ENCODE measurements at regions not wholly inside any gene's neighbourhood (a gene's known extent, or its start where the extent isn't known, plus 50 kb on each side); places are given as distances from the start of the nearest gene placed in this dataset.

DNA sequence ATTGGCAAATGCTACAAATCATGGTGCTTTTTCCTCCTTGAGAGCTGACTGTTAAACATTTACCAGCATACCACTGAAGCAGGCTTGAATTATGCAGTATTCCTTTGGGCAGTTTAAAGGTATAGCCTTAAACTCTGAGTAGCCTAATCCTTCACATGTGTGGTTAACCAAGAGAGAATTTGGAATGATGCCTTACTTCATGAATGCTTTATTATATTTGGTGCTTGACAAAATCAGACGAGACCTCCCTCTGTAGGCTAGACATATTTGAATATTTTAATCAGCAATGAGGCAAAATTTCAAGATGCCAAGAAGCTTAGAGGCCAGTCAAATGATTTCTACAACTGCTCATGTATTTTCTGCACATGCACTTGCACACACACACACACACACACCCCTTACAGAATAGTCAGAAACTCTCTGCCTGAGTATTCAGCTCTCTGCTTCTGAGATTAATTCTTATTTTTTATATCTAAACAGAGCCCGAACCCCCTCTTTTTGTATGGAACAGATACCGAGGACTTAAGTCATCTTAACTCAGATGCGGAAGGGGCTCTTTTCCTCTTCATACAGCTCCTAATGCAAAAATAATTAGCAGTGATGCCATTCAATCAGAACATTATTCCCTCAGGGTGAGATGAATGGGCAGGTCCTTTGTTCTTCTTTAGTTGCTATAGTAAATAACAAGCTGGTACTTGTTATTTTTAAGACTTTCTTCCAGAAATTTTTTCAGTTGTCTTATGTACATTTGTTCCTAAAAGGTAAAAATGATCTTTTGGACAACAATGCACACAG is 195.5 kb upstream of the TMC3 start:
- 2% methylated on average over 4 of the region's 4 CpGs for WGBS (ENCODE audit: missing lambda C conversion rate)
- POLR2A ChIA-PET: no interaction called here
- Histone ChIP-seq H3K4me2 (no peak overlapping the region), H3K4me1 (no peaks in the 10 kb centered on the region), H3K4me3 (no peak overlapping the region), H3K27ac (no peak overlapping the region), H3K9me3 (no peaks in the 10 kb centered on the region)
- TF ChIP-seq KDM5A (IDR thresholded peaks at IDR 0.05) (no peak), BHLHE40 (IDR thresholded peaks at IDR 0.05; ENCODE audit: low read depth, low read length) (no peak), EP300 (IDR thresholded peaks at IDR 0.05) (no peak)
- TF ChIP-seq, protein P1, sequence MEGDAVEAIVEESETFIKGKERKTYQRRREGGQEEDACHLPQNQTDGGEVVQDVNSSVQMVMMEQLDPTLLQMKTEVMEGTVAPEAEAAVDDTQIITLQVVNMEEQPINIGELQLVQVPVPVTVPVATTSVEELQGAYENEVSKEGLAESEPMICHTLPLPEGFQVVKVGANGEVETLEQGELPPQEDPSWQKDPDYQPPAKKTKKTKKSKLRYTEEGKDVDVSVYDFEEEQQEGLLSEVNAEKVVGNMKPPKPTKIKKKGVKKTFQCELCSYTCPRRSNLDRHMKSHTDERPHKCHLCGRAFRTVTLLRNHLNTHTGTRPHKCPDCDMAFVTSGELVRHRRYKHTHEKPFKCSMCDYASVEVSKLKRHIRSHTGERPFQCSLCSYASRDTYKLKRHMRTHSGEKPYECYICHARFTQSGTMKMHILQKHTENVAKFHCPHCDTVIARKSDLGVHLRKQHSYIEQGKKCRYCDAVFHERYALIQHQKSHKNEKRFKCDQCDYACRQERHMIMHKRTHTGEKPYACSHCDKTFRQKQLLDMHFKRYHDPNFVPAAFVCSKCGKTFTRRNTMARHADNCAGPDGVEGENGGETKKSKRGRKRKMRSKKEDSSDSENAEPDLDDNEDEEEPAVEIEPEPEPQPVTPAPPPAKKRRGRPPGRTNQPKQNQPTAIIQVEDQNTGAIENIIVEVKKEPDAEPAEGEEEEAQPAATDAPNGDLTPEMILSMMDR (IDR thresholded peaks at IDR 0.05): no peak
- ATAC-seq (no peak), DNase-seq (ENCODE audit: low read depth in 1 of 2, low spot score in 1 of 2) (no peak), FAIRE-seq (no peak)
- CTCF ChIA-PET: interaction anchor here (1.5 kb wide), 1 partner anchor 10 kb away, joined by 4 read pairs; no protein-coding TSS in a partner anchor

DNA sequence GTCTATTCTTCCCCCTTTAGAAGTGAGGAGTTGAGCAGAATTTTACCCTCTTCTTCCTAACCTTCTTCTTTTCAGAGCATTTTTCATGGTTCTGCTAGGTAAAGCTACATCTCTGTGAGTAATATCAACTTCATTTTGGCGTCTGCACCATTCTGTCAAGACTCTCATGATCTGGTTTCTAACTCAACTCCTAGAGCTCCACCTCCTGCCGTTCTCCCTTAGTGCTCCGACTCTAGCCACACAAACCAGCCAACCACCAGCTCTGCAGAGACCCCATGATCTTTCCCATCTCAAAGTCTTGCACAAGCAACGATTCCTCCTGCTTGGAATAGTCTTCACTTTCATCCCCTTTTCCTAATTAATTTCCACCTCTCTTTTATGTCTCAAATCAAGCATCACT is 193.9 kb upstream of the TMC3 start:
- no peak for DNase-seq (ENCODE audit: low read depth in 1 of 2, low spot score in 1 of 2)
- ChIA-PET CTCF (no interaction called here), POLR2A (no interaction called here)
- H3K4me2 ChIP-seq: no peak overlapping the region
- no peaks in the 10 kb centered on the region for H3K4me1 ChIP-seq
- FAIRE-seq: no peak
- TF ChIP-seq KDM1A (IDR thresholded peaks at IDR 0.05; ENCODE audit: low read depth) (no peak), CBX2 (IDR thresholded peaks at IDR 0.05; ENCODE audit: borderline replicate concordance, low read depth) (no peak), EHF (CRISPR knock-in tag; IDR thresholded peaks at IDR 0.05) (no peak), BHLHE40 (IDR thresholded peaks at IDR 0.05; ENCODE audit: low read depth, low read length) (no peak)
- WGBS (ENCODE audit: missing lambda C conversion rate): 17% methylated on average over 4 of the region's 4 CpGs
- no peaks in the 10 kb centered on the region for H3K9me3 ChIP-seq
- no peak overlapping the region for H3K4me3 ChIP-seq
- H3K27ac ChIP-seq: no peak overlapping the region
- no peak for ATAC-seq

DNA sequence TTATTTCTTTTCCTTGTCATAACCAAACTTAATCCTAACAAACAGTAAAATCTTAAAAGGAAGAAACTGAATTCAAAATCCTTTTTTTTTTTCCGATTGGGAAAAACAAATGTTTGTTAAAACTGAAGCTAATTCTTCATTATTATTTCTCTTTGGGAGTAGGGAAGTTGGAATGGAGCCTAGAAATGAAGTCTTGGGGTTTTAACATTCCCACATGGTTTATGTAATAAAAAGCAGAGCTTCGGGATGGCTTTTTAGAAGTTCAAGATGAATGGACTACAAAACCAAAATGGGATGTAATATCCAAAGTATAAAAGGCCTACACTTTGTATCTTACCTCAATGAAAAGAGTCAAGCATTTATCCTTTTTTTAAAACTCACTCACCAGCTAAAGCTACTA is 189.0 kb upstream of the TMC3 start:
- ATAC-seq: no peak
- H3K9me3 ChIP-seq: no peaks in the 10 kb centered on the region
- CTCF ChIA-PET: no interaction called here
- no peaks in the 10 kb centered on the region for H3K4me1 ChIP-seq
- TF ChIP-seq ZFP36 (IDR thresholded peaks at IDR 0.05; ENCODE audit: borderline replicate concordance, partially characterized antibody): no peak
- no peak for TF ChIP-seq PHF8 (IDR thresholded peaks at IDR 0.05; ENCODE audit: borderline replicate concordance, low read depth)
- TF ChIP-seq, protein P2, sequence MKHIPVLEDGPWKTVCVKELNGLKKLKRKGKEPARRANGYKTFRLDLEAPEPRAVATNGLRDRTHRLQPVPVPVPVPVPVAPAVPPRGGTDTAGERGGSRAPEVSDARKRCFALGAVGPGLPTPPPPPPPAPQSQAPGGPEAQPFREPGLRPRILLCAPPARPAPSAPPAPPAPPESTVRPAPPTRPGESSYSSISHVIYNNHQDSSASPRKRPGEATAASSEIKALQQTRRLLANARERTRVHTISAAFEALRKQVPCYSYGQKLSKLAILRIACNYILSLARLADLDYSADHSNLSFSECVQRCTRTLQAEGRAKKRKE (CRISPR knock-in tag; IDR thresholded peaks at IDR 0.05; ENCODE audit: low read depth): no peak
- TF ChIP-seq CBX2 (IDR thresholded peaks at IDR 0.05; ENCODE audit: borderline replicate concordance, low read depth): no peak
- TF ChIP-seq, protein P3, sequence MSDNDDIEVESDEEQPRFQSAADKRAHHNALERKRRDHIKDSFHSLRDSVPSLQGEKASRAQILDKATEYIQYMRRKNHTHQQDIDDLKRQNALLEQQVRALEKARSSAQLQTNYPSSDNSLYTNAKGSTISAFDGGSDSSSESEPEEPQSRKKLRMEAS (IDR thresholded peaks at IDR 0.05): no peak
- TF ChIP-seq RFX5 (IDR thresholded peaks at IDR 0.05): no peak
- no peak for TF ChIP-seq NPAS2 (CRISPR knock-in tag; IDR thresholded peaks at IDR 0.05; ENCODE audit: borderline replicate concordance)
- no peak for TF ChIP-seq CEBPB (IDR thresholded peaks at IDR 0.05)
- TF ChIP-seq RNF2 (IDR thresholded peaks at IDR 0.05; ENCODE audit: borderline replicate concordance, low read depth): no peak
- TF ChIP-seq BHLHE40 (IDR thresholded peaks at IDR 0.05; ENCODE audit: low read depth, low read length): no peak
- TF ChIP-seq KDM5A (IDR thresholded peaks at IDR 0.05): no peak
- TF ChIP-seq CBX8 (IDR thresholded peaks at IDR 0.05): no peak
- TF ChIP-seq, protein P4, sequence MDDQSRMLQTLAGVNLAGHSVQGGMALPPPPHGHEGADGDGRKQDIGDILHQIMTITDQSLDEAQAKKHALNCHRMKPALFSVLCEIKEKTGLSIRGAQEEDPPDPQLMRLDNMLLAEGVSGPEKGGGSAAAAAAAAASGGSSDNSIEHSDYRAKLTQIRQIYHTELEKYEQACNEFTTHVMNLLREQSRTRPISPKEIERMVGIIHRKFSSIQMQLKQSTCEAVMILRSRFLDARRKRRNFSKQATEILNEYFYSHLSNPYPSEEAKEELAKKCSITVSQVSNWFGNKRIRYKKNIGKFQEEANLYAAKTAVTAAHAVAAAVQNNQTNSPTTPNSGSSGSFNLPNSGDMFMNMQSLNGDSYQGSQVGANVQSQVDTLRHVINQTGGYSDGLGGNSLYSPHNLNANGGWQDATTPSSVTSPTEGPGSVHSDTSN (IDR thresholded peaks at IDR 0.05): no peak
- no peak for TF ChIP-seq TFCP2L1 (CRISPR knock-in tag; IDR thresholded peaks at IDR 0.05)
- no peak for TF ChIP-seq HEYL (CRISPR knock-in tag; IDR thresholded peaks at IDR 0.05)
- no peak for TF ChIP-seq FOSB (CRISPR knock-in tag; IDR thresholded peaks at IDR 0.05)
- TF ChIP-seq ZC3H11A (IDR thresholded peaks at IDR 0.05): no peak
- TF ChIP-seq, protein P5, sequence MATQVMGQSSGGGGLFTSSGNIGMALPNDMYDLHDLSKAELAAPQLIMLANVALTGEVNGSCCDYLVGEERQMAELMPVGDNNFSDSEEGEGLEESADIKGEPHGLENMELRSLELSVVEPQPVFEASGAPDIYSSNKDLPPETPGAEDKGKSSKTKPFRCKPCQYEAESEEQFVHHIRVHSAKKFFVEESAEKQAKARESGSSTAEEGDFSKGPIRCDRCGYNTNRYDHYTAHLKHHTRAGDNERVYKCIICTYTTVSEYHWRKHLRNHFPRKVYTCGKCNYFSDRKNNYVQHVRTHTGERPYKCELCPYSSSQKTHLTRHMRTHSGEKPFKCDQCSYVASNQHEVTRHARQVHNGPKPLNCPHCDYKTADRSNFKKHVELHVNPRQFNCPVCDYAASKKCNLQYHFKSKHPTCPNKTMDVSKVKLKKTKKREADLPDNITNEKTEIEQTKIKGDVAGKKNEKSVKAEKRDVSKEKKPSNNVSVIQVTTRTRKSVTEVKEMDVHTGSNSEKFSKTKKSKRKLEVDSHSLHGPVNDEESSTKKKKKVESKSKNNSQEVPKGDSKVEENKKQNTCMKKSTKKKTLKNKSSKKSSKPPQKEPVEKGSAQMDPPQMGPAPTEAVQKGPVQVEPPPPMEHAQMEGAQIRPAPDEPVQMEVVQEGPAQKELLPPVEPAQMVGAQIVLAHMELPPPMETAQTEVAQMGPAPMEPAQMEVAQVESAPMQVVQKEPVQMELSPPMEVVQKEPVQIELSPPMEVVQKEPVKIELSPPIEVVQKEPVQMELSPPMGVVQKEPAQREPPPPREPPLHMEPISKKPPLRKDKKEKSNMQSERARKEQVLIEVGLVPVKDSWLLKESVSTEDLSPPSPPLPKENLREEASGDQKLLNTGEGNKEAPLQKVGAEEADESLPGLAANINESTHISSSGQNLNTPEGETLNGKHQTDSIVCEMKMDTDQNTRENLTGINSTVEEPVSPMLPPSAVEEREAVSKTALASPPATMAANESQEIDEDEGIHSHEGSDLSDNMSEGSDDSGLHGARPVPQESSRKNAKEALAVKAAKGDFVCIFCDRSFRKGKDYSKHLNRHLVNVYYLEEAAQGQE (IDR thresholded peaks at IDR 0.05): no peak
- no peak for TF ChIP-seq FOSL2 (IDR thresholded peaks at IDR 0.05)
- TF ChIP-seq FOSL2 (CRISPR knock-in tag; IDR thresholded peaks at IDR 0.05): no peak
- TF ChIP-seq, protein P6, sequence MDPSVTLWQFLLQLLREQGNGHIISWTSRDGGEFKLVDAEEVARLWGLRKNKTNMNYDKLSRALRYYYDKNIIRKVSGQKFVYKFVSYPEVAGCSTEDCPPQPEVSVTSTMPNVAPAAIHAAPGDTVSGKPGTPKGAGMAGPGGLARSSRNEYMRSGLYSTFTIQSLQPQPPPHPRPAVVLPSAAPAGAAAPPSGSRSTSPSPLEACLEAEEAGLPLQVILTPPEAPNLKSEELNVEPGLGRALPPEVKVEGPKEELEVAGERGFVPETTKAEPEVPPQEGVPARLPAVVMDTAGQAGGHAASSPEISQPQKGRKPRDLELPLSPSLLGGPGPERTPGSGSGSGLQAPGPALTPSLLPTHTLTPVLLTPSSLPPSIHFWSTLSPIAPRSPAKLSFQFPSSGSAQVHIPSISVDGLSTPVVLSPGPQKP (IDR thresholded peaks at IDR 0.05; ENCODE audit: low read depth, low read length): no peak
- no peak overlapping the region for H3K4me2 ChIP-seq
- no peak for FAIRE-seq
- POLR2A ChIA-PET: no interaction called here
- 3% methylated on average over 2 of the region's 2 CpGs for WGBS (ENCODE audit: missing lambda C conversion rate)
- H3K4me3 ChIP-seq: no peak overlapping the region
- no peak overlapping the region for H3K27ac ChIP-seq
- DNase-seq (ENCODE audit: low read depth in 1 of 2, low spot score in 1 of 2): no peak

Measured in A549 (cell line).